ENCODE measurements at regions not wholly inside any gene's neighbourhood (a gene's known extent, or its start where the extent isn't known, plus 50 kb on each side); places are given as distances from the start of the nearest gene placed in this dataset.
"Not testable (repeated sequence)": the region's sequence is repeated elsewhere in the genome, so short reads cannot be mapped to it uniquely, and the experiment has no call there.

- DNase-seq: no peak
Measured at GRCh38 chr7:142476077-142476476, 218.2 kb upstream of the PRSS58 start.

- DNase-seq: no peak
Measured at GRCh38 chr7:142471820-142472219, 214.0 kb upstream of the PRSS58 start.

GRCh38 chr7:142470544-142470830 lies 212.6 kb upstream of the PRSS58 start:
- no peak for DNase-seq

- DNase-seq: no peak
Measured at GRCh38 chr7:142469696-142470543, 212.1 kb upstream of the PRSS58 start.

GRCh38 chr7:142468871-142469665 lies 211.2 kb upstream of the PRSS58 start:
- no peak for DNase-seq

- DNase-seq: not testable (repeated sequence)
Measured at GRCh38 chr7:142467056-142467655, 209.3 kb upstream of the PRSS58 start.

GRCh38 chr7:142463401-142463850 lies 205.6 kb upstream of the PRSS58 start:
- DNase-seq: no peak

- DNase-seq: no peak
Measured at GRCh38 chr7:142461437-142461836, 203.6 kb upstream of the PRSS58 start.

- DNase-seq: no peak
Measured at GRCh38 chr7:142460402-142461117, 202.7 kb upstream of the PRSS58 start.

- peak in 24 of 56 donors; percentile 4 to 55 (median 25) for DNase-seq
Measured at GRCh38 chr7:142459551-142459963, 201.7 kb upstream of the PRSS58 start.

GRCh38 chr7:142457146-142457703 lies 199.4 kb upstream of the PRSS58 start:
- DNase-seq: no peak

GRCh38 chr7:142455392-142455791 lies 197.5 kb upstream of the PRSS58 start:
- no peak for DNase-seq

GRCh38 chr7:142454862-142455261 lies 197.0 kb upstream of the PRSS58 start:
- DNase-seq: no peak

- DNase-seq: no peak
Measured at GRCh38 chr7:142452791-142453190, 194.9 kb upstream of the PRSS58 start.

- no peak for DNase-seq
Measured at GRCh38 chr7:142451817-142452216, 194.0 kb upstream of the PRSS58 start.

- DNase-seq: no peak
Measured at GRCh38 chr7:142451296-142451695, 193.4 kb upstream of the PRSS58 start.

GRCh38 chr7:142450695-142451094 lies 192.8 kb upstream of the PRSS58 start:
- DNase-seq: no peak

GRCh38 chr7:142450206-142450605 lies 192.3 kb upstream of the PRSS58 start:
- DNase-seq: no peak

- DNase-seq: not testable (repeated sequence)
Measured at GRCh38 chr7:142448857-142449256, 191.0 kb upstream of the PRSS58 start.

- DNase-seq: no peak
Measured at GRCh38 chr7:142447762-142448161, 189.9 kb upstream of the PRSS58 start.

- no peak for DNase-seq
Measured at GRCh38 chr7:142445019-142445686, 187.3 kb upstream of the PRSS58 start.
